ENCODE measurements at regions not wholly inside any gene's neighbourhood (a gene's known extent, or its start where the extent isn't known, plus 50 kb on each side); places are given as distances from the start of the nearest gene placed in this dataset.

DNA sequence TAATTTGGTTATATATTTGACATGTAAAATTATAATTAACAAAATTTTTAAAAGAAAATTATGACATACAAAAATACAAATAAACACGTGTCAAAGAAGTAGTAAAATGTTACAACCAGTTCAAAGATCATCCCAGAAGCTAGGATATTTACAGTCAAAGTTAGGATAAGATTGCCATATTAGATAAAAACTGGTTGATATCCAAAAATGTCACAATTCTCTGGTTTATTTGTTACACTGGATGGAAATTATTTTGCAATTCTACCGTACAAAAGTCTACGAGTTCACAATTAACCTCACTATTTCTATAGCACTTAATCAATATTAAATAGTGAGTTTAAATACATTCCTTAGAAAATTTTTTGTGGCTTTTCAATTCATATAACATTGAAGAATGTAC is 673.8 kb downstream of the GBE1 start:
- WGBS, 2 donors, result 90 to 92% methylated on average over 3 of the region's 3 CpGs
- Histone ChIP-seq H3K9me3 (no peaks in the 10 kb centered on the region), H3K27me3 (no peaks in the 10 kb centered on the region), H3K4me3 (no peak overlapping the region), H3K27ac (no peak overlapping the region), H3K36me3 (ENCODE audit: low read depth, missing control alignments) (no peaks in the 10 kb centered on the region), H3K4me1 (no peaks in the 10 kb centered on the region)
- intact Hi-C loops (cut with DNase I; ENCODE audit: low total_unique reads), result no loop called here
- DNase-seq, result no peak
- no peak for TF ChIP-seq POLR2A (IDR thresholded peaks at IDR 0.05)
- TF ChIP-seq, protein P1, sequence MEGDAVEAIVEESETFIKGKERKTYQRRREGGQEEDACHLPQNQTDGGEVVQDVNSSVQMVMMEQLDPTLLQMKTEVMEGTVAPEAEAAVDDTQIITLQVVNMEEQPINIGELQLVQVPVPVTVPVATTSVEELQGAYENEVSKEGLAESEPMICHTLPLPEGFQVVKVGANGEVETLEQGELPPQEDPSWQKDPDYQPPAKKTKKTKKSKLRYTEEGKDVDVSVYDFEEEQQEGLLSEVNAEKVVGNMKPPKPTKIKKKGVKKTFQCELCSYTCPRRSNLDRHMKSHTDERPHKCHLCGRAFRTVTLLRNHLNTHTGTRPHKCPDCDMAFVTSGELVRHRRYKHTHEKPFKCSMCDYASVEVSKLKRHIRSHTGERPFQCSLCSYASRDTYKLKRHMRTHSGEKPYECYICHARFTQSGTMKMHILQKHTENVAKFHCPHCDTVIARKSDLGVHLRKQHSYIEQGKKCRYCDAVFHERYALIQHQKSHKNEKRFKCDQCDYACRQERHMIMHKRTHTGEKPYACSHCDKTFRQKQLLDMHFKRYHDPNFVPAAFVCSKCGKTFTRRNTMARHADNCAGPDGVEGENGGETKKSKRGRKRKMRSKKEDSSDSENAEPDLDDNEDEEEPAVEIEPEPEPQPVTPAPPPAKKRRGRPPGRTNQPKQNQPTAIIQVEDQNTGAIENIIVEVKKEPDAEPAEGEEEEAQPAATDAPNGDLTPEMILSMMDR (IDR thresholded peaks at IDR 0.05), result no peak

DNA sequence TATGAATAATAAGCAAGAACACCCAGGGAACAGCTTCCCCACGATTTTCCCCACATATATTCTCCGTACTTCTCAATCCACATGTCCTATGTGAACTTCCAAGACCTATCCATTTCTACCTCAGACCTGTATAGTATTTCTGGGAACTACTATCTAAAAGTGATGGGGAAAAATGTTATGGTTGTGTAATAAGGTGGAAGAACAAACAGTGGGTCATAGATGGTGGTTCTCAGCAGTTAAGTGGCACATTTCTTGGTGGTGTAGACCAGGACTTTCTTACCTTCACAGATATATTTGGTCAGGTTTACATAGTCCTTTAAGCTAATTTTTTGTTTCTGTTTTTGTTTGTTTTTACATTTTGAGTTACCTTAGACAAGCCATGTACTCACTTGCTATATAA is 675.1 kb downstream of the GBE1 start:
- TF ChIP-seq, protein P1 (IDR thresholded peaks at IDR 0.05), result no peak
- TF ChIP-seq POLR2A (IDR thresholded peaks at IDR 0.05), result no peak
- Histone ChIP-seq H3K27me3 (no peaks in the 10 kb centered on the region), H3K9me3 (no peaks in the 10 kb centered on the region), H3K4me3 (no peak overlapping the region), H3K36me3 (ENCODE audit: low read depth, missing control alignments) (no peaks in the 10 kb centered on the region), H3K4me1 (no peaks in the 10 kb centered on the region), H3K27ac (no peak overlapping the region)
- DNase-seq, result no peak
- intact Hi-C loops (cut with DNase I; ENCODE audit: low total_unique reads), result no loop called here
- WGBS, 2 donors, result 88 to 89% methylated on average over 2 of the region's 2 CpGs

DNA sequence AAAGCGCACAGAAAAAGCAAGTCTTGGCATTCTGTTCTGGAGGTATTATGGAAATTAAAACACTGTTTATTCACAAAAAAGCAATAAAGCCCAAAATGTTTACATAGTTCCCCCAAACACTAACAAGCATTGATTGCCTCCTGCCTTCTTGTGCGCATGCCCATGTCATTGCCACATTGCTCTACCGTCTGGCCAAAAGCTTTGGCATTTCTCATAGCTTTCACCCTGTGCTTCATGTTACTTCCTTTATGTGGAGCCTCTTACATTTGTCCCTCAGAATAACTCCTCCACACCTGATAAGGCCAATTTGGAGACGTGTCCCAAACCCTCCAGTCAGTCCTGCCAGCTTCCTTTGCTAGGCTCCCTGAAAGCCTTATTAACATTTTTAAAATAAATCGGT is 680.8 kb downstream of the GBE1 start:
- DNase-seq, result no peak
- no peak for TF ChIP-seq POLR2A (IDR thresholded peaks at IDR 0.05)
- TF ChIP-seq, protein P1 (IDR thresholded peaks at IDR 0.05), result no peak
- H3K27me3 ChIP-seq, result no peaks in the 10 kb centered on the region
- no peak overlapping the region for H3K27ac ChIP-seq
- 45 to 47% methylated on average over 5 of the region's 5 CpGs for WGBS, 2 donors
- H3K36me3 ChIP-seq (ENCODE audit: low read depth, missing control alignments), result no peaks in the 10 kb centered on the region
- no peak overlapping the region for H3K4me3 ChIP-seq
- intact Hi-C loops (cut with DNase I; ENCODE audit: low total_unique reads), result no loop called here
- no peaks in the 10 kb centered on the region for H3K4me1 ChIP-seq
- H3K9me3 ChIP-seq, result no peaks in the 10 kb centered on the region

DNA sequence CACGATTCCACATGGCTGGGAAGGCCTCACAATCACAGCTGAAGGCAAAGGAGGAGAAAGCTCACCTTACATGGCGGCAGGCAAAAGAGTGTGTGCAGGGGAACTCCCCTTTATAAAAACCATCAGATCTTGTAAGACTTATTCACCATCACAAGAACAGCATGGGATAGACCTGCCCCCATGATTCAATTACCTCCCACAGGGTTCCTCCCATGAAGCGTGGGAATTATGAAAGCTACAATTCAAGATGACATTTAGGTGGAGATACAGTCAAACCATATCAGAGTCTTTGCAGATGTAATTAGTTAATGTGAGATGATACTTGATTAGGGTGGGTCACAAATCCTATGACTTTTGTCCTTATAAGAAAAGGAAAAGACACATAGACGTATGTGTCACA is 688.9 kb downstream of the GBE1 start:
- no peaks in the 10 kb centered on the region for H3K27me3 ChIP-seq
- H3K4me1 ChIP-seq, result no peaks in the 10 kb centered on the region
- TF ChIP-seq, protein P1 (IDR thresholded peaks at IDR 0.05), result no peak
- no peak for TF ChIP-seq POLR2A (IDR thresholded peaks at IDR 0.05)
- no peak overlapping the region for H3K4me3 ChIP-seq
- intact Hi-C loops (cut with DNase I; ENCODE audit: low total_unique reads), result no loop called here
- 73 to 77% methylated on average over 4 of the region's 4 CpGs for WGBS, 2 donors
- no peak for DNase-seq
- H3K36me3 ChIP-seq (ENCODE audit: low read depth, missing control alignments), result no peaks in the 10 kb centered on the region
- no peak overlapping the region for H3K27ac ChIP-seq
- H3K9me3 ChIP-seq, result no peaks in the 10 kb centered on the region

DNA sequence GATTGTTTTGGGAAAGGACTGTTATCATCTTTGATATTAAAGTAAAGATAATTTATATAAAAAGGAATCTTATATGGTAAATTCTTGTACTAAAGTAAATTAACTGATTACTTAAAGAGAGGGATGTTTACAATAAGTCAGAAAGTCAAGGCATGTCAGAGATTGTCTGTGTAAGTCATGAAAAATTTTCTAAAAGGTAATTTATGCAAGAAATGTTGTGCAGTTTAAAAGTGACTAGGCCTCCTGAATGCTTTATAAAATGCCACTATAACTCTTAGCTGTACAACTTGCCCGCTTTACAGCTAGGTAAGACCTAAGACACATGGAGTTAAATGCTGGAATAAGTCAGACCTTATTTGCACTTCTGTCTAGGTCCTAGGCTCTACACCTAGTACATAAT is 692.9 kb downstream of the GBE1 start:
- H3K36me3 ChIP-seq (ENCODE audit: low read depth, missing control alignments), result no peaks in the 10 kb centered on the region
- H3K27ac ChIP-seq, result no peak overlapping the region
- no peak overlapping the region for H3K4me3 ChIP-seq
- no peaks in the 10 kb centered on the region for H3K4me1 ChIP-seq
- TF ChIP-seq, protein P1 (IDR thresholded peaks at IDR 0.05), result no peak
- TF ChIP-seq POLR2A (IDR thresholded peaks at IDR 0.05), result no peak
- 76 to 85% methylated on average over 1 of the region's 1 CpG for WGBS, 2 donors
- intact Hi-C loops (cut with DNase I; ENCODE audit: low total_unique reads), result no loop called here
- no peaks in the 10 kb centered on the region for H3K9me3 ChIP-seq
- no peaks in the 10 kb centered on the region for H3K27me3 ChIP-seq
- DNase-seq, result no peak

Measured in testis (tissue), 2 donors.